Hepatocyte (in vitro differentiated cells): ENCODE measurements at regions not wholly inside any gene's neighbourhood (a gene's known extent, or its start where the extent isn't known, plus 50 kb on each side); places are given as distances from the start of the nearest gene placed in this dataset.

ENCODE experiments used
- DNase-seq: peaks from one replicate; pipeline ENCODE4 v3.0.0-alpha.2; 2016; ENCODE audit warnings: low spot score
- H2AFZ ChIP-seq: fragments of 200-600 bp; sonication (generic); 2 replicates; pipeline ENCODE4 v1.6.0; 2016; ENCODE audit warnings: antibody characterized with exemption, mild to moderate bottlenecking
- H3K27ac ChIP-seq: fragments of 200-600 bp; sonication (generic); 2 replicates; pipeline ENCODE4 v1.5.1; 2016; ENCODE audit warnings: mild to moderate bottlenecking
- H3K27me3 ChIP-seq: fragments of 200-600 bp; sonication (generic); 2 replicates; pipeline ENCODE4 v1.6.1; 2016
- H3K36me3 ChIP-seq: fragments of 200-600 bp; sonication (generic); replicated peaks from 2 replicates; pipeline ENCODE4 v1.5.1; 2016; ENCODE audit warnings: low read depth; ENCODE audit not compliant: insufficient read depth
- H3K4me1 ChIP-seq: fragments of 200-600 bp; sonication (generic); 2 replicates; pipeline ENCODE4 v1.5.1; 2016; ENCODE audit warnings: mild to moderate bottlenecking, moderate library complexity; ENCODE audit not compliant: insufficient read depth
- H3K4me2 ChIP-seq: fragments of 200-600 bp; sonication (generic); 2 replicates; pipeline ENCODE4 v1.6.0; 2016
- H3K4me3 ChIP-seq: fragments of 200-600 bp; sonication (generic); 2 replicates; pipeline ENCODE4 v1.5.1; 2016; ENCODE audit warnings: mild to moderate bottlenecking
- H3K79me2 ChIP-seq: fragments of 200-600 bp; sonication (generic); 2 replicates; pipeline ENCODE4 v1.6.0; 2017; ENCODE audit warnings: mild to moderate bottlenecking
- H3K9me2 ChIP-seq: fragments of 200-600 bp; sonication (generic); replicated peaks from 2 replicates; pipeline ENCODE4 v1.6.0; 2017; ENCODE audit warnings: mild to moderate bottlenecking; ENCODE audit not compliant: insufficient read depth
- H3K9me3 ChIP-seq: fragments of 200-600 bp; sonication (generic); 2 replicates; pipeline ENCODE4 v1.5.1; 2016; ENCODE audit warnings: low read depth, mild to moderate bottlenecking
- H4K20me1 ChIP-seq: fragments of 200-600 bp; sonication (generic); 2 replicates; pipeline ENCODE4 v1.6.0; 2016; ENCODE audit warnings: mild to moderate bottlenecking; ENCODE audit not compliant: insufficient read depth, poor library complexity, severe bottlenecking
- EZH2 ChIP-seq: fragments of 200-600 bp; sonication (generic); IDR thresholded peaks from 2 replicates; pipeline ENCODE4 v1.6.1; 2016; ENCODE audit warnings: antibody characterized with exemption, mild to moderate bottlenecking, borderline replicate concordance
- EZH2phosphoT487 ChIP-seq: fragments of 200-600 bp; sonication (generic); IDR thresholded peaks from one replicate; pipeline ENCODE4 v1.6.1; 2018; ENCODE audit warnings: antibody characterized with exemption, mild to moderate bottlenecking, low read depth, moderate library complexity; ENCODE audit not compliant: unreplicated experiment, severe bottlenecking
- WGBS: methylation state at CpG from one replicate; pipeline ENCODE4 v1.1.6; 2016; ENCODE audit warnings: low lambda C conversion rate; ENCODE audit errors: missing lambda C conversion rate; 5-methylcytosine and 5-hydroxymethylcytosine counted together
- TF ChIP-seq, protein P1 (sequence below): fragments of 200-600 bp; sonication (generic); IDR thresholded peaks from 2 replicates; pipeline ENCODE4 v1.5.1; 2016; ENCODE audit warnings: antibody characterized with exemption, mild to moderate bottlenecking; ENCODE audit not compliant: poor library complexity

DNA sequence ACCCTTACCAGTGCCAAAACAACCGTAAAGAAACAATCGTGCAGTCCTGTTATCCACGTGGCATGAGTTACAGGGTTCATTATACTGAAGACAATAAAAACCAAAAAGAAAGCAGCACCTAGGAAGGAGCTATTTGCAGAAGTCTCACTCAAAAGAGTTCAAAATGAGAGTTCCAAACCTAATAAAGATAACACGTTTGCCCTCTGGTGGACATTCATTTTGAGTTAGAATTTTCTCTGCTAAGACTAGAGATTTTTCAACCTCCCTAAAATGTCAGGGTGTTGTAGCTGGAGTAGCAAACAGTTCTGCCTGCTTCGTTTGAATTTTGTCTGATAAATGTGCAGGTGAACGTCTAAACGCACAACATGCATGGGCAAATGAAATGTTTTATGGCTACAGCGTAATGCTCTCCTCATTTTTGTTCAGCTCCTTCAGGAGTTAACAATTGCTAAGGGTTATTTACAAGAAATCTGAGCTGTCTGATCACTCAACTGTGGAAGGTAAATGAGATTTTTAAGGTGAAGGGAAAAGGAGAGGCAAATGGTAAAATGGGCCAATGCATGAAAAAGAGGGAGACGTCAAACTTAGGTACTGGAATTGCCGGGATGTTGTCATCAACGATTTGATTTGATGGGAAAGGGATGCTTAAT is 1067.9 kb upstream of the EEF2KMT start:
- no peak overlapping the region for H2AFZ ChIP-seq
- H3K4me3 ChIP-seq: no peak overlapping the region
- no peak for DNase-seq
- H3K36me3 ChIP-seq: no peaks in the 10 kb centered on the region
- H4K20me1 ChIP-seq: no peaks in the 10 kb centered on the region
- H3K9me3 ChIP-seq: no peaks in the 10 kb centered on the region
- no peaks in the 10 kb centered on the region for H3K4me1 ChIP-seq
- H3K27me3 ChIP-seq: no peaks in the 10 kb centered on the region
- H3K79me2 ChIP-seq: no peaks in the 10 kb centered on the region
- TF ChIP-seq, protein P1, sequence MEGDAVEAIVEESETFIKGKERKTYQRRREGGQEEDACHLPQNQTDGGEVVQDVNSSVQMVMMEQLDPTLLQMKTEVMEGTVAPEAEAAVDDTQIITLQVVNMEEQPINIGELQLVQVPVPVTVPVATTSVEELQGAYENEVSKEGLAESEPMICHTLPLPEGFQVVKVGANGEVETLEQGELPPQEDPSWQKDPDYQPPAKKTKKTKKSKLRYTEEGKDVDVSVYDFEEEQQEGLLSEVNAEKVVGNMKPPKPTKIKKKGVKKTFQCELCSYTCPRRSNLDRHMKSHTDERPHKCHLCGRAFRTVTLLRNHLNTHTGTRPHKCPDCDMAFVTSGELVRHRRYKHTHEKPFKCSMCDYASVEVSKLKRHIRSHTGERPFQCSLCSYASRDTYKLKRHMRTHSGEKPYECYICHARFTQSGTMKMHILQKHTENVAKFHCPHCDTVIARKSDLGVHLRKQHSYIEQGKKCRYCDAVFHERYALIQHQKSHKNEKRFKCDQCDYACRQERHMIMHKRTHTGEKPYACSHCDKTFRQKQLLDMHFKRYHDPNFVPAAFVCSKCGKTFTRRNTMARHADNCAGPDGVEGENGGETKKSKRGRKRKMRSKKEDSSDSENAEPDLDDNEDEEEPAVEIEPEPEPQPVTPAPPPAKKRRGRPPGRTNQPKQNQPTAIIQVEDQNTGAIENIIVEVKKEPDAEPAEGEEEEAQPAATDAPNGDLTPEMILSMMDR: peak; percentile 37
- TF ChIP-seq EZH2: no peak
- H3K4me2 ChIP-seq: no peak overlapping the region
- 63% methylated on average over 11 of the region's 11 CpGs for WGBS
- H3K27ac ChIP-seq: no peak overlapping the region
- H3K9me2 ChIP-seq: no peaks in the 10 kb centered on the region

DNA sequence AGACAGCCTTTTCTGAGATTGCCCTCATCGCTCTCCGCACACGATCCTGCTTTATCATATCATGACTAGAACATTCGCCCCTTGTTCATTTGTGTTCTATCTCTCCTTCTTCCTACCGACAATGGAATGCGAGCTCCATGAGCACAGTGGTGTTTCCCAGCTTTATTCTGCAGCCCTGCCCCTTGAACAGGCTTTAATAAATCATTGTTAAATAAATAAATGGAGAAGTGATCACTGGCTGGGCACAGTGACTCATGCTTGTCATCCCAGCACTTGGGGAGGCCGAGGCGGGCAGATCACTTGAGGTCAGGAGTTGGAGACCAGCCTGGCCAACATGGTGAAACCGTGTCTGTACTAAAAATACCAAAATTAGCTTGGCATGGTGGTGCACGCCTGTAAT is 1063.3 kb upstream of the EEF2KMT start:
- no peak overlapping the region for H2AFZ ChIP-seq
- TF ChIP-seq, protein P1: no peak
- TF ChIP-seq EZH2: no peak
- TF ChIP-seq EZH2phosphoT487: no peak

DNA sequence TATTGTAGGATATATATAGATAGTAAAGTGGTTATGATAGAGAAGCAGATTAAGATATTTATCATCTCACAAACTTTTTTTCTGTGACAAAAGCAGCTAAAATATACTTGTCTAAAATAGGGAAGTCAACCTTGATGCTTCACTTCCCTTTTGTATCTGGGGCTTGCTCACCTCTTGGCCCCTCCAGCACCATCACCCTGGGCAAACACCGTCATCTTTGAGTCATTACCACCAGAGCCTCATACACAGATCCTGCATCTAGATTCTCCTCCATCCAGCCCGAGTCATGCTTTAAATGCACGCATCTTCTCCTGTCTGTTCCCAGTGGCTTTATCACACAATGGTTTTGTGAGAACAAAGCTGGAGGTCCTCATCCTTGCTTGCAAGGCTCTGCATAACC is 1062.7 kb upstream of the EEF2KMT start:
- H3K9me2 ChIP-seq: no peaks in the 10 kb centered on the region
- no peaks in the 10 kb centered on the region for H3K9me3 ChIP-seq
- H3K4me1 ChIP-seq: no peaks in the 10 kb centered on the region
- no peaks in the 10 kb centered on the region for H4K20me1 ChIP-seq
- H3K36me3 ChIP-seq: no peaks in the 10 kb centered on the region
- H3K4me3 ChIP-seq: no peak overlapping the region
- no peak overlapping the region for H2AFZ ChIP-seq
- H3K27me3 ChIP-seq: no peaks in the 10 kb centered on the region
- H3K27ac ChIP-seq: no peak overlapping the region
- no peak overlapping the region for H3K4me2 ChIP-seq
- no peaks in the 10 kb centered on the region for H3K79me2 ChIP-seq
- 86% methylated on average over 3 of the region's 3 CpGs for WGBS
- TF ChIP-seq, protein P1: no peak
- TF ChIP-seq EZH2: no peak
- no peak for TF ChIP-seq EZH2phosphoT487
- DNase-seq: no peak

More for the DNA sequence above, 1063.3 kb upstream of the EEF2KMT start:
- no peaks in the 10 kb centered on the region for H3K27me3 ChIP-seq
- DNase-seq: no peak
- H4K20me1 ChIP-seq: no peaks in the 10 kb centered on the region
- H3K27ac ChIP-seq: no peak overlapping the region
- no peaks in the 10 kb centered on the region for H3K9me3 ChIP-seq
- H3K4me1 ChIP-seq: no peaks in the 10 kb centered on the region
- H3K4me3 ChIP-seq: no peak overlapping the region
- H3K79me2 ChIP-seq: no peaks in the 10 kb centered on the region
- H3K36me3 ChIP-seq: no peaks in the 10 kb centered on the region
- H3K9me2 ChIP-seq: no peaks in the 10 kb centered on the region
- no peak overlapping the region for H3K4me2 ChIP-seq
- 87% methylated on average over 10 of the region's 10 CpGs for WGBS
